HG02571 (cell line): ENCODE measurements at regions not wholly inside any gene's neighbourhood (a gene's known extent, or its start where the extent isn't known, plus 50 kb on each side); places are given as distances from the start of the nearest gene placed in this dataset.

Experiments
- ATAC-seq: cut with Tn5 transposase; IDR thresholded peaks from one replicate; pipeline ENCODE4 v1.9.1; 2021; ENCODE audit warnings: mild to moderate bottlenecking, moderate library complexity; ENCODE audit not compliant: unreplicated experiment

GRCh38 chr10:33126742-33127141, 168.7 kb upstream of the ITGB1 start:
- ATAC-seq, result no peak

- ATAC-seq, result no peak
Measured at GRCh38 chr10:33125522-33126517, 167.8 kb upstream of the ITGB1 start.

GRCh38 chr10:33125111-33125510, 167.1 kb upstream of the ITGB1 start:
- no peak for ATAC-seq

- ATAC-seq, result no peak
Measured at GRCh38 chr10:33123680-33124079, 165.7 kb upstream of the ITGB1 start.

GRCh38 chr10:33122014-33122809, 164.2 kb upstream of the ITGB1 start:
- no peak for ATAC-seq

GRCh38 chr10:33120700-33121099, 162.7 kb upstream of the ITGB1 start:
- ATAC-seq, result no peak

DNA sequence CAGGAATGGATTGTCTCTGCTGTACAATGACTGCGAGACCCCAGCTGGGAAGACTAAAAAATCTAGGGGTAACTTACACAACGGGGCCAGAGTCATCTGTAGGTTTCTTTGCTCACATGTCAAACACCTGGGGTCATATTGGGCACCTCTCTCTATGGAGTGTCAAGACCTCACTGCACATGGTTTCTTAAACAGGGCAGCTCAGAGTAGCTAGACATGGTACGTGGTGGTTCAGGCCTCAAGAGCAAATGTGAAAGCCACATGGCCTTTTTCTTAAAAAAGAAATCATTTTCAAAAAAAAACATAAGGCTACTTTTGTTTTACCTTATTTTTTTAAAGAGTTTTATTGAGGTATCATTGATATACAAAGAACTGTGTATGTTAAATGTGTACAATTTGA, 162.2 kb upstream of the ITGB1 start:
- no peak for ATAC-seq

GRCh38 chr10:33117816-33118215, 159.8 kb upstream of the ITGB1 start:
- no peak for ATAC-seq

- ATAC-seq, result no peak
Measured at GRCh38 chr10:33117230-33117629, 159.2 kb upstream of the ITGB1 start.

GRCh38 chr10:33115738-33116719, 158.0 kb upstream of the ITGB1 start:
- ATAC-seq, result no peak

DNA sequence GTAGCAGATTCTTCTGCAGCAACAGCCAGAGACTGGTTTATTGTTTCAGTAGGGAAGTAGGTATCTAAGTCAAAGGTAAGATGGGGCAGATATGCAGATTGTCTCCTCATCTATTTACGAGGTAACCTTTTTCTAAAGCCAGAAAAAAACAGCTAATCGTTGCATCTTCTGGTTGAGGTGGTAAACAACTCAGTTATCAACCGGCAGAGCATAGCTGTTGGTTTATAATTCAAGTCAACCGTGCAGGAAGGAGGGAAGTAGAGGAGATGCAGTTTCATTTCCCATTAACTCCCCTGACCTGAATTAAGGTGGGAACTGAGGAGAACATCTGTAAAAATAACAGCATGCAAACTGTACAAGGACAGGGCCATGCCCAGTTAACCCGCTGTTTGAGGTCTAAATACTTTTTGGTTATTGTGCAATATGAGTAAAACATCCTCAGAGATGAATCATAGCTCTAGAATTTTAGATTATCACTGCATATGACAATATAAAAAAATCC, 156.5 kb upstream of the ITGB1 start:
- no peak for ATAC-seq

- no peak for ATAC-seq
Measured at GRCh38 chr10:33113466-33113865, 155.4 kb upstream of the ITGB1 start.

DNA sequence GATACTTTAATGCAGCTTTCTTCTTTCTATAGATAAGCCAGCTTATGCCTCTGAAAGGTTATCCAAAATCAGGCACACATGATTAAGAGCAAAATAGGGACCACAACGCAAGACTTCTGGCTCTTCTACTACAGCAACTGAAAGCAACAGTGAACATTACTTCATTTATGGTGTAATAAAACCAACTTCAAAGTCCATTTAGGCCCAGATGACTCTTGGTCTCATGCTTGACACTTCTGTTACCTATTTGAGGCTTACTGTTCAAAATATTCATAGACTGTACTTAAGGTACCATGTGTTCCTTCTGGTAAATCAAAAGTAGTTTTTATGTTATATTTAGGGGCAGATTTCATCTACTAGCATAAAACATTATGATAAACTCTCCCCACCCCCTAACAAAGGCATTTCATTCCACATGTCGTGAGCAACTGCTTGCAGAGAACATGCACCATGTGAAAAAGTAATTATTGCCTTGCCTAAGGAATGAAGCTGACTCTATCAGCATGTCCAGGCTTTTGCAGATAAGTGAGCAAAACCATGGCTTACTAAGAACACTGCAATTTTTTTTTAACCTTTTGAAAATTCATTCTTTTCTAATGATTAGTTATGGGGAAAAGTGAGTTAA, 154.9 kb upstream of the ITGB1 start:
- ATAC-seq, result no peak

- no peak for ATAC-seq
Measured at GRCh38 chr10:33111488-33112051, 153.5 kb upstream of the ITGB1 start.

- no peak for ATAC-seq
Measured at GRCh38 chr10:33109788-33110469, 151.9 kb upstream of the ITGB1 start.

DNA sequence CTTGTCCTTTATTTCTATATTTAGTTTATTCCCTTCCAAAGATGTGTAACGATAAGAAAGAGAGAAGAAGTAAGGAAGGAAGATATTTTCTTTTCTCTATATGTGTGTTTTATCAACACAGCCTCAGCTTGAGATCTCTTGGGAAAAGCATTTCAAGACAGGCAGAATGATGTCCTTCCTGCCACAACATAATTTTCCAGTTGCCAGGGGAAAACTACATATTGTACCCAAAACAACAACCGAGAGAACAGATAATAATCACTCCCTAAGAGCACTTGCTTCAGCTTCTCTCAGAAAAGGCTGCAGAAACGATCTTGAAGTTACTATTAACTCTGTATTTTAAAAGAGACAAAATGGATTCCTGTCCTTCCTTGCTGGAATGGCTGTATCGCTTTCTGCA, 151.4 kb upstream of the ITGB1 start:
- ATAC-seq, result no peak

- no peak for ATAC-seq
Measured at GRCh38 chr10:33107953-33108352, 149.9 kb upstream of the ITGB1 start.

- ATAC-seq, result no peak
Measured at GRCh38 chr10:33106767-33107166, 148.7 kb upstream of the ITGB1 start.

- no peak for ATAC-seq
Measured at GRCh38 chr10:33103863-33104379, 145.9 kb upstream of the ITGB1 start.
